ENCODE measurements at regions not wholly inside any gene's neighbourhood (a gene's known extent, or its start where the extent isn't known, plus 50 kb on each side); places are given as distances from the start of the nearest gene placed in this dataset.

DNA sequence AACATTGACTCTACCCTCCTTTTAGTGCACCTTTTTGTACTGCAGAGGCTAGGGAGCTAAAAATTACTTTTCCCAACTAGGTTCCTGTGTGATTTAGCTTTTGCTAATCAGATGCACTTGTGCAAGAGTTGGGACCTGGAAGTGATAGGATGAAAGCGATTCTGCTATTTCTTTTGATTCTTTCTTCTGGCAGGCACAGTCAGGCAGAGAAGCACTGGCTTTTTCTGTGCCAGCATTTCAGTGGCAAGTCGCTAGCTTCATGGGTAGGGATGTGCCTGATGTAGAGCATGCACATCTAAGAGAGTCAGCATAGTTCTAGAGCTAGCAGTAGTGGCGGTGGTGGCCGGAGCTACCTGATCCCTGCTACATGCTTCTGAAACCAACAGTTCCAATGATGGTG lies 89.8 kb downstream of the MDH1 start:
- no peak for TF ChIP-seq EZH2 (optimal IDR thresholded peaks at IDR 0.05; ENCODE audit: low read depth, low read length)
- TF ChIP-seq CTCF (IDR thresholded peaks at IDR 0.05; ENCODE audit: low read length) = no peak
- TF ChIP-seq EZH2phosphoT487 (IDR thresholded peaks at IDR 0.05; ENCODE audit: low read length) = no peak
